H1 (cell line): ENCODE measurements at regions not wholly inside any gene's neighbourhood (a gene's known extent, or its start where the extent isn't known, plus 50 kb on each side); places are given as distances from the start of the nearest gene placed in this dataset.

Source experiments
- ATF3 ChIP-seq: IDR thresholded peaks from 2 replicates; pipeline ENCODE4 v1.6.1; 2011; ENCODE audit warnings: low read depth, mild to moderate bottlenecking, low read length; ENCODE audit not compliant: insufficient read depth
- CHD7 ChIP-seq: fragments of 300-600 bp; sonication (generic); IDR thresholded peaks from 2 replicates; pipeline ENCODE4 v1.7.1; 2012; ENCODE audit warnings: low read length, moderate library complexity, mild to moderate bottlenecking, inconsistent platforms; ENCODE audit not compliant: insufficient replicate concordance
- CTCF ChIP-seq, 3 experiments: IDR thresholded peaks; 1 replicate in 2 of 3; 2 replicates in 1 of 3; pipeline versions ENCODE4 v1.5.1 to v1.6.1; 2011; ENCODE audit warnings: low read length in 3 of 3, mild to moderate bottlenecking in 3 of 3, inconsistent platforms in 2 of 3, low read depth in 1 of 3, moderate library complexity in 1 of 3; ENCODE audit not compliant: insufficient read depth in 1 of 3; ENCODE audit errors: control extremely low read depth in 1 of 3
- EGR1 ChIP-seq: IDR thresholded peaks from 2 replicates; pipeline ENCODE4 v1.6.1; 2011; ENCODE audit warnings: low read depth, low read length, borderline replicate concordance
- GABPA ChIP-seq: IDR thresholded peaks from 2 replicates; pipeline ENCODE4 v1.6.1; 2011; ENCODE audit warnings: mild to moderate bottlenecking, low read length, moderate library complexity, borderline replicate concordance; ENCODE audit not compliant: insufficient read depth
- POLR2A ChIP-seq, 2 experiments: IDR thresholded peaks; 1 replicate in 1 of 2; 2 replicates in 1 of 2; pipeline ENCODE4 v1.6.1; 2011; ENCODE audit warnings: low read depth in 2 of 2, low read length in 2 of 2, mild to moderate bottlenecking in 2 of 2; ENCODE audit errors: control extremely low read depth in 1 of 2
- SIX5 ChIP-seq: IDR thresholded peaks from 2 replicates; pipeline ENCODE4 v1.6.1; 2011; ENCODE audit warnings: mild to moderate bottlenecking, low read depth, low read length

GRCh38 chr4:126341927-126342326 is 1027.2 kb downstream of the FAT4 start (continued):
- no peak for TF ChIP-seq CHD7
- no peak for TF ChIP-seq SIX5
- TF ChIP-seq POLR2A (IDR thresholded peaks at IDR 0.05; ENCODE audit: control extremely low read depth in 1 of 2, low read depth in 2 of 2, low read length in 2 of 2) = no peak
- TF ChIP-seq CTCF (IDR thresholded peaks at IDR 0.05; ENCODE audit: control extremely low read depth in 1 of 3, insufficient read depth in 1 of 3, low read depth in 1 of 3, low read length in 3 of 3) = no peak
- no peak for TF ChIP-seq EGR1
- TF ChIP-seq GABPA = no peak
- TF ChIP-seq ATF3 = no peak
